GM12892 (cell line): ENCODE measurements at regions not wholly inside any gene's neighbourhood (a gene's known extent, or its start where the extent isn't known, plus 50 kb on each side); places are given as distances from the start of the nearest gene placed in this dataset.

Experiments used
- DNase-seq: peaks from one replicate; pipeline ENCODE4 v3.0.0; 2011; ENCODE audit not compliant: insufficient read length
- FAIRE-seq: peaks from 2 replicates; lab custom pipeline; 2011; peaks lifted over from hg19 to GRCh38; lab: Jason Lieb, UNC
- POLR2A ChIP-seq: IDR thresholded peaks from 2 replicates; pipeline ENCODE4 v1.6.1; 2011; ENCODE audit warnings: low read depth, low read length, control low read depth
- POLR2AphosphoS5 ChIP-seq: IDR thresholded peaks from 2 replicates; pipeline ENCODE4 v1.6.1; 2011; ENCODE audit warnings: low read depth, low read length, control low read depth
- TAF1 ChIP-seq: IDR thresholded peaks from 2 replicates; pipeline ENCODE4 v1.6.1; 2011; ENCODE audit warnings: low read depth, mild to moderate bottlenecking, control low read depth, low read length, borderline replicate concordance

DNA sequence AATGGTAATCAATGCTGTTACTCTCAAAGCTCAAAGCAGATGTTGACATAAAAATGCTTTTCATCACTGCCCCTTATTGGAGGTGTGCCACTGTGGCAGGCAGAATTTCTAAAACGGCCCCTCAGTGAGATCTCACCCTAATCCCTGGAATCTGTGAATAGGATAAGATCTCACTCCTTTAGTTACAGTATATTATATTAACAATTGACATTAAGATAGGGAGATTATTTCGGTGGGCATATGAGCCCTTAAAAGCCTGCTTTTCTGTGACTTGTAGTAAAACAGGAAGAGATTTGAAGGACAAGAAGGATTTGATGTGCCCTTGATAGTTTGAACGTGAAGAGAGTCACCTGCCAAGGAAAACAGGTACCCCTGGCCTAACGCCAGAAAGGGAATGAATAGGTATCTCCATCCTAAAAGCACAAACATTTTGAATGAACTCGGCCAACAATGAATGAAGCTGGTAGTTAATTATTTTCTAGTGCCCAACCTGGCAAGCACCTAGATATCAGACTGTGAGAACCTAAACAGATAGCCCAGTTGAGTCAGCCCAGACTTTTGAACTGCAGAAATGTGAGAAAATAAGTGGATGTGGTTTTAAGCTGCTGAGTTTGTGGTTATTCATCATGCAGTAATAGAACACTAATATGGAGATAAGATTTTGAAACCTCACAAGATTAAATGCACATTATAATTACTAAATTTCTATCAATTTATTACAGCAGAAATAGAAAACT is 881.6 kb downstream of the PCDH18 start:
- DNase-seq (no peak), FAIRE-seq (no peak)
- TF ChIP-seq TAF1 (no peak), POLR2AphosphoS5 (no peak), POLR2A (no peak)

DNA sequence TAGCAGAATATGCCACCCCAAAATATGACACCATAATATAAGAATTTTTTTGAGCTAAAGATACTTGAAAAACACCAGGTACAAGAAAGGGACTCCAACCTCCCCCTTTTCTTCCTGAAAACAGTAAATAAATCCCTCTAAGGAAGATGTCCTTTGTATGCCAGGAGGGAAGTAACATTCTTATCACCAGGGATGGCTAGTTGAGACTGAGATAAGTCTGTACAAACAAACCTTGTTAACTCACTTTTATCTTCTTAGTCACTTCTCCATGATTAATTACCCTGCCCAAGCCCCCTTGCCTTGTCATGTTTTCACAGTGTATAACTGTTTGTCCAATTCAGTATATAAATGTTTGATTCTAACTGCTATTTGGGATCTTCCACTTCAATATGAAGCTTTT is 888.0 kb downstream of the PCDH18 start:
- no peak for DNase-seq
- no peak for FAIRE-seq
- TF ChIP-seq POLR2AphosphoS5 = no peak
- no peak for TF ChIP-seq TAF1
- no peak for TF ChIP-seq POLR2A

DNA sequence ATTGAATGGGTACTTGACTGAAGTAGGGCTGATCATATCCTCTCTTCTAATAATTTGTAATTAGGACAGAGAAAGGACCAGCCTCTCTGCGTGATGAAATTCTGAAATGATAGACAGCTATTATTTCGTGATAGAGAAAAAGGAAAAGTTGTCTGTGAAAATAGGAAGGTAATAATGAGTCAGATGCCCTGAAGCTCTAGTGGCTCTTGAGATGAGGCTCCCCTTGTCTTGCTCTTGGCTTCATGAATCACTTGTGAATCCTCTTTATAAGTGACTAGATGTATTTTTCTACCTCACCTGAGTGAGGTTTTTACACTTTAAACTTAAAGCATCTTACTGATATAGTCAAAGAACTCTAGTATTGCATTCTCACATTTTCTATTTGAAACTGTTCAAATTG is 888.9 kb downstream of the PCDH18 start:
- TF ChIP-seq POLR2AphosphoS5 (no peak), TAF1 (no peak)
- DNase-seq (no peak), FAIRE-seq (no peak)

DNA sequence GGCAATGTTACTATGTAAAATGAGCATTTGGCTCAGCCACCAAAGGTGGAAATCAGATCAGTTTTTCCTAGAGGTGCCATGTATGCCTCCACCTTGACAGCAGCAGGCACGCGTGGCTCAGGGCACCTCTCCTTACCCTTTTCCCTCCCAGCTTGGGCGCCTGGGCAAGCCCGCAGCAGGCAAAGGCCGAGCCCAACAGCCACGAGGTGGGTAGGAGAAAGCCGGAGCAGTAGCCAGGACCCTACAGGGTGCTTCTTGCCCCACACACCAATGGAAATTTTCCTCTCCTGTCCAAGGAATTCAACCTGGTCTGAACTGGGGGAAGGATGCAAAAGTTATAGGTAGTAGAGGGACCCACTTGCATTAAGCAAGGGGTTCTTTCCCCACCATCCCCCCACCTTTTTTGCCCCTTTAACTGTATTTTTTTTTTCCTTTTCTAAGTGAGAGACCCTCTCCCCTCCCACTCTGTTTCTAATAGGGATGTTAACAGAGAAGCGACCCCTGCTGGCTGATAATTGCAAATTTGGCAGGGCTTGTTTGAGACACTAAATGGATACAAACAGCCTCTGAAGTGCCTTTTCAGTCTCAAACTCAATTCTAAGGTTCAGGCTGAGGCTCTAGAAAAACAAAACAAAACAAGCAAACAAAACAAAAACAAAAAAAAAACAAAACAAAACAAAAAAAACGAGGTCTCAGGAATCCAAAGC is 895.1 kb downstream of the PCDH18 start:
- no peak for TF ChIP-seq POLR2AphosphoS5
- no peak for TF ChIP-seq TAF1
- TF ChIP-seq POLR2A = no peak
- DNase-seq (no peak), FAIRE-seq (no peak)

DNA sequence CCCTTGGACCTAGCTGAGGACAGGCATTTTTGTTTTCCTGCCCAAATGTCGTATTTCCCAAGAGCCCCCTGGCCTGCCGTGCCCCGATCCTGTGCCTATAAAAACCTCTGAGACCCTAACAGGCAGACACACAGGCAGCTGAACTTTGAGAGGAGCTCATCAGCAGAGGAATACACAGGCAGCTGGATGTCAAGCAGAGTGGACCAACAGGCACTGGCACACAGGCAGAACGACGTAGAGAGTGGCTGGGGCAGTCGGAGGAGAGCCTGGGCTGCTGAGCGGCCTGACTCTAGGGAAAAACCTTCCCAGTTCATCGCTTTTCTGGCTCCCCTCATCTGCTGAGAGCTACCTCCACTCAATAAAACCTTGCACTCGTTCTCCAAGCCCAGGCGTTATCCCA is 896.1 kb downstream of the PCDH18 start:
- FAIRE-seq (no peak), DNase-seq (no peak)
- TF ChIP-seq TAF1 = no peak
- TF ChIP-seq POLR2AphosphoS5 = no peak
- no peak for TF ChIP-seq POLR2A

DNA sequence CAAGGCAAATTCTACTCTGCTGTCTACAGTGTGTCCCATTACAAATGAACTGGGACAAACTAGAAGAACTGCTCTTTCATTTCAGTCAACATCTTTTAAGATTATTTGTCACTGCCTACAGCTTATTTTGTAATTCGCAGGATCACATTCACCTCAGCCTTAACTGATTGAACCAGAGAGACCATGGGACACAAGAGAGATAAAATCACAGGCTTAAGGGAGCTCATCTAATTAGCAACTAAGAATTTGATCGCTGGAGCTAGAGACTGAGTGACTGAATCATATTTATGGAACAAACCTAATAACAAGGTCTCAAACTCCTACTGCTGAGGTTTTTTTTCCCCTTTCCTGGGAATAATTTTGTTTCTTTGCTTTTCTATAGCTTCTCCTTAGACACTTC is 898.2 kb downstream of the PCDH18 start:
- TF ChIP-seq TAF1 (no peak), POLR2AphosphoS5 (no peak), POLR2A (no peak)
- DNase-seq (no peak), FAIRE-seq (no peak)

DNA sequence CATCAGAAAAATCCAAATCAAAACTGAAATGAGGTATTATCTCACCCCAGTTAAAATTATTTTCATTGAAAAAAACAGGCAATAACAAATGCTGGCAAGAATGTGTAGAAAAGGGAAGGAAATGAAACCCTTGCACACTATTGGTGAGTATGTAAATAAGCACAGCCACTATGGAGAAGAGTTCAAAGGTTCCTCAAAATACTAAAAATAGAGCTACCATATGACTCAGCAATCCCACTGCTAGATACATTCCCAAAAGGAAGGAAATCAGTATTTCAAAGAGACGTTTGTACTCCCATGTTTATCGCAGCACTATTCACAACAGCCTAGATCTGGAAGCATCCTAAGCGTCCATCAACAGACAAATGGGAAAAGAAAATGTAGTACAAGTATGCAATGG is 932.4 kb downstream of the PCDH18 start:
- no peak for DNase-seq

DNA sequence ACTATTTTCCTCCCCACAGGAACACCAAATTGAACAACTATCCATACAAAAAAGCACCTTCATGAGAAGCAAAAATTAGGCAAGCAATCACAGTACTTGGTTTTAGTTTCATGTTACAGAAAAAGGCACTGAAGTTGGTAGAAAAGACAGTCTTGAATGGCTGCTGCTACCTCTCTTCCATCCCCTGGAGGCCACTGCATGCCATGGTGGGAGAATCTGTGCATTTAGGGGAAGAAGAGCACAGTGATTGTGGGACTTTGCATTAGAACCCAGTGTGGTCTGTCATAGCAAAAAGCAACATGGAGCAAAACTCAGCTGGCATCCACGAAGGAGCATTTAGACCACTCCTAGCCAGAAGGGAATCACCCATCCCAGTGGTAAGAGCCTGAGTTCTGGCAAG is 941.9 kb downstream of the PCDH18 start:
- FAIRE-seq = no peak
- TF ChIP-seq TAF1 = no peak
- no peak for TF ChIP-seq POLR2A
- TF ChIP-seq POLR2AphosphoS5 = no peak

More for the DNA sequence above, 932.4 kb downstream of the PCDH18 start:
- no peak for FAIRE-seq
- TF ChIP-seq POLR2AphosphoS5 (no peak), TAF1 (no peak), POLR2A (no peak)

DNA sequence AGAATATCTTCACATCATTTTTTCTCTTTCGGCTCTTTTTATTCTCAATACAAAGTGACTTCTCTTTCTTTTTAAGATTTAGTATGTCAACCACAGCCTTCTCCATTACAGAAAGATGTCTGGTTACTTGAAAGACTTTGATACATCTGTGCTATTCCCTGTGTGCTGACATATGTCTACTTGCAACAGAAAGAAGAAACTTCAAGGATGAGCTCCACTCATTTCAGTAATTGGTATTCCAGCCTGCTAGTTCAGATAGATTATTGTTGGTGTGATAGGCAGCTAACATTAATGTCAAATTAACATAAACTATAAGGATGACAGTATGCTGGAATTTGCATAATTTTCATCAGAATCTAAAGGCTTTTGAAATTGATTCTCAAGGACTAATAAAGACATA is 948.7 kb downstream of the PCDH18 start:
- TF ChIP-seq POLR2A (no peak), TAF1 (no peak), POLR2AphosphoS5 (no peak)
- FAIRE-seq (no peak), DNase-seq (no peak)

More for the DNA sequence above, 941.9 kb downstream of the PCDH18 start:
- DNase-seq = no peak

DNA sequence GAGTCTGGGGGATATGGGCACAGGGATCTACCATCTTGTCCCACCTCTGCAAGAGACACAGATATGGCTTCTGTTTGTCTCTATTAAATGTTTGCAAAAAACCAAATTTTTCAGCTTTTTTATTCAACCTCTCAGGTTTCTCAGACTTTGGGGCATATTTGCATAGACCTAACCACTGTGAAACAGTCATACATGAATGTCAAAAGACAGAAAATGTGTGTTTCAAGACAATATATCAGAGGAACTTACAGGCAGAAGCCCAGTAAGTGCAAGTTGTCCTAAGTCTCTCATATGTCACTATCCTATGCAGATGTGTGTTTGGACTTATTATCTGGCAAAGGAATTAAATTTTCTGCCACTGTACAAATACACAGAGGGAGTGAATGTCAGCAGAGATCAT is 951.2 kb downstream of the PCDH18 start:
- DNase-seq = no peak
- no peak for FAIRE-seq
- TF ChIP-seq POLR2AphosphoS5 (no peak), TAF1 (no peak)

DNA sequence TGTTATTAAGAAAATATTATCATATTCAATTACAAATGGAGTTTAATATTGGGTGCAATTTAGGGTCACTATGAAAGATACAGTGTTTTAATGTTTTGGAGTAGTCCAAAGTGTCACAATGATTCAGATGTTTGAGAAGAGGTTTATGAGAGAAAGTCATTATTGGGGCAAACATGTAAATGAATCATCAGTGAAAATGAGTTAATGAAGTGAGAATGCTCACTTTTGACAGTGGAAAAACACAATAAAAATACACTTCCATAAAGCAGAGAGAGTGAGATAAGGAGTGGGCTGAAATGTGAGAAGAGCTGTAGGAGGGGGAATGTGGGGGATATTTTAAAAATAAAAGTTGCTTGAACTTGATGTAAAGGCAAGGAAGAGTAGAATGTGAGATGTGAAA is 957.1 kb downstream of the PCDH18 start:
- TF ChIP-seq TAF1 (no peak), POLR2A (no peak), POLR2AphosphoS5 (no peak)
- FAIRE-seq = no peak
- DNase-seq = no peak

DNA sequence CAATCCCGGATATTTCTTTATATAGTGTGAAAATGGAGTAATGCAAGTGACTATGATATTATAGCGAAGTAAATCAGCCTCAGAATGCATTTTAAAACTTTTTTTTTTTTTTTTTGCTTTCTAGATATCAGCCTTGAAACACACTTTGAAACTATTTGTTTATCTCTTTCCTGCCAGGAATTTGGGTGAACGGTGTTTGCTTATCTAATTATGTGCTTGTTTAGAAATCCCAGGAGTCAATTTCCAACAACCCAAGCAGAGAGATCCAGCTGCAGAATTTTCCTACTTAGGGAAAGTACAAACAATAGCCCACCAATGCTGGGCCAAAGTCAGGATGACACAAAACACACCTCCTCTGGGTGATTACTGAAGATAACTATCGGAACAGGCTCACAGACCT is 958.8 kb downstream of the PCDH18 start:
- TF ChIP-seq POLR2A (no peak), POLR2AphosphoS5 (no peak), TAF1 (no peak)
- DNase-seq (no peak), FAIRE-seq (no peak)
